ENCODE measurements at regions not wholly inside any gene's neighbourhood (a gene's known extent, or its start where the extent isn't known, plus 50 kb on each side); places are given as distances from the start of the nearest gene placed in this dataset.

GRCh38 chr18:77466890-77467289 is 217.2 kb downstream of the GALR1 start:
- H2AFZ ChIP-seq (ENCODE audit: low read depth, low read length) = no peak overlapping the region
- H3K27me3 ChIP-seq (ENCODE audit: low read depth, low read length) = peaks cover 25% of the 10 kb centered on the region; the same call in 1 of the 2 replicates
- H3K4me2 ChIP-seq (ENCODE audit: low read length) = no peak overlapping the region
- no peak overlapping the region for H3K4me3 ChIP-seq (ENCODE audit: low read length)
- no peaks in the 10 kb centered on the region for H3K79me2 ChIP-seq (ENCODE audit: low read length)
- no peaks in the 10 kb centered on the region for H3K36me3 ChIP-seq (replicated peaks; ENCODE audit: low read depth, low read length)
- H3K9ac ChIP-seq (ENCODE audit: low read length) = no peak overlapping the region
- no peaks in the 10 kb centered on the region for H3K4me1 ChIP-seq (ENCODE audit: low read length)
- H4K20me1 ChIP-seq (ENCODE audit: insufficient read depth, low read length) = no peaks in the 10 kb centered on the region
- H3K27ac ChIP-seq (ENCODE audit: low read length) = no peak overlapping the region
- H3K9me3 ChIP-seq (ENCODE audit: insufficient read depth, low read length) = no peaks in the 10 kb centered on the region
- TF ChIP-seq CTCF (IDR thresholded peaks at IDR 0.05; ENCODE audit: low read depth, low read length) = no peak
- no peak for TF ChIP-seq EZH2phosphoT487 (IDR thresholded peaks at IDR 0.05; ENCODE audit: low read depth)

- H3K4me2 ChIP-seq (ENCODE audit: low read length) = no peak overlapping the region
- no peak overlapping the region for H2AFZ ChIP-seq (ENCODE audit: low read depth, low read length)
- TF ChIP-seq EZH2phosphoT487 (IDR thresholded peaks at IDR 0.05; ENCODE audit: low read depth) (no peak), CTCF (IDR thresholded peaks at IDR 0.05; ENCODE audit: low read depth, low read length) (no peak)
- peaks cover 12% of the 10 kb centered on the region; the same call in 1 of the 2 replicates for H3K27me3 ChIP-seq (ENCODE audit: low read depth, low read length)
- H3K9me3 ChIP-seq (ENCODE audit: insufficient read depth, low read length) = no peaks in the 10 kb centered on the region
- no peaks in the 10 kb centered on the region for H3K36me3 ChIP-seq (replicated peaks; ENCODE audit: low read depth, low read length)
- H3K4me1 ChIP-seq (ENCODE audit: low read length) = no peaks in the 10 kb centered on the region
- H3K9ac ChIP-seq (ENCODE audit: low read length) = no peak overlapping the region
- no peak overlapping the region for H3K27ac ChIP-seq (ENCODE audit: low read length)
- H3K79me2 ChIP-seq (ENCODE audit: low read length) = no peaks in the 10 kb centered on the region
- H3K4me3 ChIP-seq (ENCODE audit: low read length) = no peak overlapping the region
- H4K20me1 ChIP-seq (ENCODE audit: insufficient read depth, low read length) = no peaks in the 10 kb centered on the region
These were observed 219.5 kb downstream of the GALR1 start for GRCh38 chr18:77469131-77469530.

- Histone ChIP-seq H3K27ac (ENCODE audit: low read length) (no peak overlapping the region), H3K9me3 (ENCODE audit: insufficient read depth, low read length) (no peaks in the 10 kb centered on the region), H4K20me1 (ENCODE audit: insufficient read depth, low read length) (no peaks in the 10 kb centered on the region), H3K4me2 (ENCODE audit: low read length) (0 out of 2 replicates have a peak overlapping the region, but pooled peaks have one; percentile 2), H3K79me2 (ENCODE audit: low read length) (no peaks in the 10 kb centered on the region), H3K4me3 (ENCODE audit: low read length) (no peak overlapping the region), H2AFZ (ENCODE audit: low read depth, low read length) (no peak overlapping the region), H3K27me3 (ENCODE audit: low read depth, low read length) (peaks cover 11% of the 10 kb centered on the region; the same call in 1 of the 2 replicates), H3K36me3 (replicated peaks; ENCODE audit: low read depth, low read length) (no peaks in the 10 kb centered on the region), H3K9ac (ENCODE audit: low read length) (no peak overlapping the region), H3K4me1 (ENCODE audit: low read length) (no peaks in the 10 kb centered on the region)
- TF ChIP-seq CTCF (IDR thresholded peaks at IDR 0.05; ENCODE audit: low read depth, low read length) = no peak
These were observed 221.1 kb downstream of the GALR1 start for GRCh38 chr18:77470569-77471413.

GRCh38 chr18:77472509-77472908 is 222.9 kb downstream of the GALR1 start:
- Histone ChIP-seq H3K27me3 (ENCODE audit: low read depth, low read length) (peaks cover 11% of the 10 kb centered on the region; the same call in 1 of the 2 replicates), H3K4me3 (ENCODE audit: low read length) (no peak overlapping the region), H3K27ac (ENCODE audit: low read length) (no peak overlapping the region), H2AFZ (ENCODE audit: low read depth, low read length) (no peak overlapping the region), H3K4me2 (ENCODE audit: low read length) (no peak overlapping the region), H3K9ac (ENCODE audit: low read length) (no peak overlapping the region), H4K20me1 (ENCODE audit: insufficient read depth, low read length) (no peaks in the 10 kb centered on the region), H3K4me1 (ENCODE audit: low read length) (no peaks in the 10 kb centered on the region), H3K36me3 (replicated peaks; ENCODE audit: low read depth, low read length) (no peaks in the 10 kb centered on the region), H3K79me2 (ENCODE audit: low read length) (no peaks in the 10 kb centered on the region), H3K9me3 (ENCODE audit: insufficient read depth, low read length) (no peaks in the 10 kb centered on the region)
- TF ChIP-seq CTCF (IDR thresholded peaks at IDR 0.05; ENCODE audit: low read depth, low read length) (no peak), EZH2phosphoT487 (IDR thresholded peaks at IDR 0.05; ENCODE audit: low read depth) (no peak)
